ENCODE measurements at regions not wholly inside any gene's neighbourhood (a gene's known extent, or its start where the extent isn't known, plus 50 kb on each side); places are given as distances from the start of the nearest gene placed in this dataset.

DNA sequence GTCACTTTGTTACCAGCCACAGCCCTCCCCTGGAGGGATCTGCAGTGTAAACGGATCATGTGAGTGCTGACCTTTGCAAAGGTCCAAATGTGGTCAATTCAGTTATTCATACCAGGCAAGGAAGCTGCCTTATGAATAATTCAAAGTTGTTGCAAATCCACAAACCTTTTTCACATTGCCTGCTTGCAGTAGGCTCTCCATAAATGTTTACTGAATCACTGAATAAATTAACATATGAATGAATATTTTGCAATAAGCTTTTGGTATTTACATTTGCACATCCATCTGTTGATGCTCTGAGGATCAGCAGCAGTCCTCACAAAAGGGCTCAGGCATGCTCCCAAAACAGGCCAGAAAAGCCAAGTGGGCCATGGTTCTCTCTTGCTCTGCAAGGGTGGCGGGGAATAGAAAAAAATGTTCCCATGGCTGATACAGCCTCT, 156.8 kb downstream of the VAPA start:
- Mint-ChIP-seq H3K36me3 (ENCODE audit: insufficient read depth, unreplicated experiment) (no peaks in the 10 kb centered on the region), H3K27me3 (ENCODE audit: insufficient read depth, unreplicated experiment) (no peaks in the 10 kb centered on the region), H3K4me1 (ENCODE audit: low read depth, unreplicated experiment) (peaks cover 3% of the 10 kb centered on the region), H3K4me3 (ENCODE audit: unreplicated experiment) (no peak overlapping the region), H3K27ac (ENCODE audit: unreplicated experiment) (no peak overlapping the region), H3K9me3 (ENCODE audit: unreplicated experiment) (no peaks in the 10 kb centered on the region)
- H3K4me3 ChIP-seq (ENCODE audit: low read depth, low read length) = no peak overlapping the region
- ChIA-PET POLR2A (no interaction called here), CTCF (no interaction called here)
- no TSS peak for BruUV-seq (replicated peaks)
- intact Hi-C loops (cut with micrococcal nuclease; ENCODE audit: unreplicated experiment) = no loop called here
- no peaks in the 10 kb centered on the region for H3K4me1 ChIP-seq
- H3K9me3 ChIP-seq = no peaks in the 10 kb centered on the region
- DNase-seq = no peak
- H3K27me3 ChIP-seq (replicated peaks; ENCODE audit: control insufficient read depth, insufficient read depth, low read length) = no peaks in the 10 kb centered on the region
- no peak for TF ChIP-seq CTCF (IDR thresholded peaks at IDR 0.05; ENCODE audit: insufficient read depth in 1 of 2, low read depth in 1 of 2, low read length in 1 of 2, severe bottlenecking in 1 of 2, unreplicated experiment in 1 of 2)
- no peaks in the 10 kb centered on the region for H3K36me3 ChIP-seq (ENCODE audit: control insufficient read depth, insufficient read depth, low read length)

DNA sequence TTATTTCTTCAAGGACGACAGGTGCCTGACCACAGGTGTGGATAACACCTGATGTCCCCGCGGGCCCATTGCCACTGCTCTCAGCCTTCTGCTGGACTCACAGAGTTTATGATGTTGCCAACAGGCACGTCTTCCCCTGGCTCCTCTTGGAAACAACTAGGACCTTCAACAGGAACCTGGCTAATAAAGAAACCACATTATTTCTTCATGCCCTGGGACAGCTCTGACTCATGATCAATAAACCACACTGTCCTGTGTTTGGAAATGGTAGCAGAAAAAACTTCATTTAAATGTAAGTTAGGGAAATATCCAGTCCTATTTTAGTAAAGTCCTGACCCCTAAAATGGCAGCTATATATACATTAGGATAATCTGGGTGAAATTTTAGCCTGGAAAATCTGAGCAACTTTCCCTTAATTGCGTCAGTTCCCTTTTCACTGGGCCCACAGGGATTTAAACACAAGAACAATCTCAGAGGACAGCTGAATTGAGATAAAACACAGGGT, 158.9 kb downstream of the VAPA start:
- no peaks in the 10 kb centered on the region for H3K27me3 Mint-ChIP-seq (ENCODE audit: insufficient read depth, unreplicated experiment)
- no peak overlapping the region for H3K4me3 ChIP-seq (ENCODE audit: low read depth, low read length)
- H3K36me3 Mint-ChIP-seq (ENCODE audit: insufficient read depth, unreplicated experiment) = no peaks in the 10 kb centered on the region
- no peaks in the 10 kb centered on the region for H3K36me3 ChIP-seq (ENCODE audit: control insufficient read depth, insufficient read depth, low read length)
- no peaks in the 10 kb centered on the region for H3K9me3 ChIP-seq
- intact Hi-C loops (cut with micrococcal nuclease; ENCODE audit: unreplicated experiment) = no loop called here
- H3K27me3 ChIP-seq (replicated peaks; ENCODE audit: control insufficient read depth, insufficient read depth, low read length) = no peaks in the 10 kb centered on the region
- POLR2A ChIA-PET = no interaction called here
- no peaks in the 10 kb centered on the region for H3K4me1 Mint-ChIP-seq (ENCODE audit: low read depth, unreplicated experiment)
- TF ChIP-seq CTCF (IDR thresholded peaks at IDR 0.05; ENCODE audit: insufficient read depth in 1 of 2, low read depth in 1 of 2, low read length in 1 of 2, severe bottlenecking in 1 of 2, unreplicated experiment in 1 of 2) = no peak
- no TSS peak for BruUV-seq (replicated peaks)
- H3K4me3 Mint-ChIP-seq (ENCODE audit: unreplicated experiment) = no peak overlapping the region
- H3K9me3 Mint-ChIP-seq (ENCODE audit: unreplicated experiment) = no peaks in the 10 kb centered on the region
- no peaks in the 10 kb centered on the region for H3K4me1 ChIP-seq
- no peak for DNase-seq
- no peak overlapping the region for H3K27ac Mint-ChIP-seq (ENCODE audit: unreplicated experiment)
- CTCF ChIA-PET = interaction anchor here (0.6 kb wide), 1 partner anchor 444 kb away, joined by 3 read pairs; no protein-coding TSS in a partner anchor

GRCh38 chr18:10074110-10074509, 160.3 kb downstream of the VAPA start:
- Mint-ChIP-seq H3K27ac (ENCODE audit: unreplicated experiment) (no peak overlapping the region), H3K36me3 (ENCODE audit: insufficient read depth, unreplicated experiment) (no peaks in the 10 kb centered on the region), H3K4me3 (ENCODE audit: unreplicated experiment) (no peak overlapping the region), H3K9me3 (ENCODE audit: unreplicated experiment) (no peaks in the 10 kb centered on the region), H3K4me1 (ENCODE audit: low read depth, unreplicated experiment) (peaks cover 7% of the 10 kb centered on the region), H3K27me3 (ENCODE audit: insufficient read depth, unreplicated experiment) (no peaks in the 10 kb centered on the region)
- Histone ChIP-seq H3K4me1 (no peaks in the 10 kb centered on the region), H3K4me3 (ENCODE audit: low read depth, low read length) (no peak overlapping the region), H3K9me3 (no peaks in the 10 kb centered on the region), H3K36me3 (ENCODE audit: control insufficient read depth, insufficient read depth, low read length) (no peaks in the 10 kb centered on the region), H3K27me3 (replicated peaks; ENCODE audit: control insufficient read depth, insufficient read depth, low read length) (no peaks in the 10 kb centered on the region)
- BruUV-seq (replicated peaks) = no TSS peak
- intact Hi-C loops (cut with micrococcal nuclease; ENCODE audit: unreplicated experiment) = no loop called here
- no peak for TF ChIP-seq CTCF (IDR thresholded peaks at IDR 0.05; ENCODE audit: insufficient read depth in 1 of 2, low read depth in 1 of 2, low read length in 1 of 2, severe bottlenecking in 1 of 2, unreplicated experiment in 1 of 2)
- POLR2A ChIA-PET = no interaction called here
- DNase-seq = no peak
- CTCF ChIA-PET = no interaction called here
